ENCODE measurements at regions not wholly inside any gene's neighbourhood (a gene's known extent, or its start where the extent isn't known, plus 50 kb on each side); places are given as distances from the start of the nearest gene placed in this dataset.
A peak's percentile ranks its signal among the peaks of the same experiment; 100 is the strongest.

GRCh38 chr3:40608091-40608490 lies 83.3 kb downstream of the ZNF621 start:
- H3K4me3 ChIP-seq (ENCODE audit: low read depth, low read length) = no peak overlapping the region
- DNase-seq = no peak

DNA sequence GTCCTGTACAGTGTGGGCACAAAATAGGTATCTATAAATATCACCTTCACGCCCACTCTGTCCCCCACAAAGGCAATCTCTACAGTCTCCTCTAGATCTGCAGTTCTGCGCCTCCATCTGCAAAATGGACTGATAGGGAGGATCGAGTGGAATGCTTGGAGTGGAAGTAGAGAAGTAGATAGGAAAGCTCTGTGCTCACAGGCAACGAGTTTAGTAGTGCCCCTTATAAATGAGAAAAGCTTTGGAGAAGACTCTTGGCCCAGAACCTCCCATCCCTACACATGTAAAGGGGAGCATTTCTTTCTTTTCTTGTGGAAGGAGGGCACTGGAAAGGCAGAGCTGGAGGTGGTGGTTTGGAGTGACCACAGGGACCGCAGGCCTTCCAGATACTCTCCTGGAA lies 88.5 kb downstream of the ZNF621 start:
- no peak overlapping the region for H3K27ac ChIP-seq
- TF ChIP-seq, protein P1, sequence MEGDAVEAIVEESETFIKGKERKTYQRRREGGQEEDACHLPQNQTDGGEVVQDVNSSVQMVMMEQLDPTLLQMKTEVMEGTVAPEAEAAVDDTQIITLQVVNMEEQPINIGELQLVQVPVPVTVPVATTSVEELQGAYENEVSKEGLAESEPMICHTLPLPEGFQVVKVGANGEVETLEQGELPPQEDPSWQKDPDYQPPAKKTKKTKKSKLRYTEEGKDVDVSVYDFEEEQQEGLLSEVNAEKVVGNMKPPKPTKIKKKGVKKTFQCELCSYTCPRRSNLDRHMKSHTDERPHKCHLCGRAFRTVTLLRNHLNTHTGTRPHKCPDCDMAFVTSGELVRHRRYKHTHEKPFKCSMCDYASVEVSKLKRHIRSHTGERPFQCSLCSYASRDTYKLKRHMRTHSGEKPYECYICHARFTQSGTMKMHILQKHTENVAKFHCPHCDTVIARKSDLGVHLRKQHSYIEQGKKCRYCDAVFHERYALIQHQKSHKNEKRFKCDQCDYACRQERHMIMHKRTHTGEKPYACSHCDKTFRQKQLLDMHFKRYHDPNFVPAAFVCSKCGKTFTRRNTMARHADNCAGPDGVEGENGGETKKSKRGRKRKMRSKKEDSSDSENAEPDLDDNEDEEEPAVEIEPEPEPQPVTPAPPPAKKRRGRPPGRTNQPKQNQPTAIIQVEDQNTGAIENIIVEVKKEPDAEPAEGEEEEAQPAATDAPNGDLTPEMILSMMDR (IDR thresholded peaks at IDR 0.05; ENCODE audit: low read depth, low read length, missing control alignments) = no peak
- no peaks in the 10 kb centered on the region for H3K36me3 ChIP-seq (replicated peaks)
- H3K27me3 ChIP-seq (replicated peaks) = peaks cover 18% of the 10 kb centered on the region
- H3K4me3 ChIP-seq (ENCODE audit: low read depth, low read length) = no peak overlapping the region
- in situ Hi-C loops (cut with HindIII; ENCODE audit: low pct_ligation_motif_present, low sequenced_read_pairs) = no loop called here
- no peak for DNase-seq

More at GRCh38 chr3:40608091-40608490, 83.3 kb downstream of the ZNF621 start:
- no peaks in the 10 kb centered on the region for H3K36me3 ChIP-seq (replicated peaks)
- no peak overlapping the region for H3K27ac ChIP-seq
- in situ Hi-C loops (cut with HindIII; ENCODE audit: low pct_ligation_motif_present, low sequenced_read_pairs) = no loop called here
- TF ChIP-seq, protein P1 (IDR thresholded peaks at IDR 0.05; ENCODE audit: low read depth, low read length, missing control alignments) = no peak
- no peaks in the 10 kb centered on the region for H3K27me3 ChIP-seq (replicated peaks)

DNA sequence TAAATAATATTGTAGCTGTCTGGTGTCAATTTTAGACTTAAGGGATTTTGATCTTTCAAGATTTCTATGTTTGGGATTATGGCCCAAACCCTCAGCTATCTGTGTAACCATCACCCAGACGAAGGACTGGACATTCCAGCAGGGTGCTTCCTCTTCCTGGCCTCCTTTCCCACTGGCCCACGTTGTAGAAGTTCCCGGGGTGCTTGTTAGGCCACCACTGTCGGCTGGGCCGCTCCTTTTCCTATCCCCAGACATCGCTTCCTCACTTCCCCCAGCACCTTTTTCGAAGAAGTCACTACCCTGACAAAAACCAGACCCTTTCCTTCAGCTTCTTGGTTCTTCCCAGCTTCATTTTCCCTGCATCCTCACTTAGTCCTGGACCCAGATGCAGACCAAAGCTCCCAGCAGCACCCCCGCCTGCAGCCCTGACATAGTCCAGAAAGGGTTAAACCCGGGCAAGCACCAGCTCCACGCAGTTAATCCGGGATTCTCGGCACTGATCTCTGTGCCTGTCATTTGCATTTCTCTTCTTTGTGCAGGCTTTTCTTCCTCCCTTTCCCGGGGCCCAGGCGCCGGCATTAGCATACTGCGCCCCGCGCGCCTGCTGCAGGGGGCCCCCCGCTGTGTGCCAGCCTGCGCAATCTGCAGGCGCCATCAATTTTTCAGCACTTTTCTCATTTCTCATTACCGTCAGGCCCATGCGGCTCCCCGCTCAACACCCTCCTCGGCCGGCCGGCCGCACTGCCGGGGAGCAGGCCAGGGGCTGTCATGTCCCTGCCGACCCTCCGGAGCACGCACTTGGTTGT lies 90.6 kb downstream of the ZNF621 start:
- H3K27ac ChIP-seq = no peak overlapping the region
- peaks cover 18% of the 10 kb centered on the region for H3K27me3 ChIP-seq (replicated peaks)
- no peak for DNase-seq
- in situ Hi-C loops (cut with HindIII; ENCODE audit: low pct_ligation_motif_present, low sequenced_read_pairs) = no loop called here
- H3K36me3 ChIP-seq (replicated peaks) = no peaks in the 10 kb centered on the region
- TF ChIP-seq, protein P1 (IDR thresholded peaks at IDR 0.05; ENCODE audit: low read depth, low read length, missing control alignments) = no peak
- H3K4me3 ChIP-seq (ENCODE audit: low read depth, low read length) = peak overlapping the region; percentile 17

DNA sequence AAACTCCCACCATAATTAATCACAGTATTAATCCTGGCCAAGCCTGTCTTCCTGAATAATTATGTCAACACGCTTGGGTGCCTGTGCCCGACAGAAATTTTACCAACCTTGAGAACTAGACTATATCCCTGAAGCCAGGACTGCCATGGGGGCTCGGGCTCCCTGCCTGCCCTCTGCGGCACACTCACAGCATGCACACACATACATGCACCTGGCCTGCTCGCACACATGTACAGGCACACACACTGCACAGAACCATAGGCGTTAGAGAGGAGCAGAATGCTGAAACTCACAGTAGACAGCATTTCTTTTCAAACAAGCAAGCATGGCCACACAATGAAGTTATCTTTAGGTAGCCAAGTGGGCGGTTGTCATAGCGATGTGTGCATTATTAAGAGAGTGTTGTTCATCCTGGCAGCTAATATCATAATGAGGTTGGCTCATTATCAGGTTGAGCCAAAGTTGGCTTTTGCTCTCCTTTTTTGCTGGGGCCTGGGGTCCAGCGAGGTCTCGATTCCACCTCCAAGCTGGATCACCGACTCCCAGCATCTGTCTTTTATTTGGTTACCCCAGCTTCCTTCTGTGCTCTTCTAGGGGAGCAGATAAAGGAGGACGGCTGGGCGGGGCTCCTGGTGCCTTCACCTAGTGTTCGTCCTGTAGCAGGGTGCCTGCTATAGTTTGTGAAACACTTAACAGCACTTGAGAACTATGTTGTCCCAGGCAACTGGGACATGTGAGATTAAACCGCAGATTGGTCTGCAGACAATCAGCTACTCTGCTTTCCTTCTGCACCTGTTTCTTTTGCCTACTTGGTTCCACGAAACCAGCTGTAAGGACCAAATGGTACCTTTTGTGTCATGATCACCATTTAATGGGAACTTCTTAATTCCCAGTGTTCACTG lies 91.4 kb downstream of the ZNF621 start:
- Histone ChIP-seq H3K36me3 (replicated peaks) (no peaks in the 10 kb centered on the region), H3K27me3 (replicated peaks) (peaks cover 18% of the 10 kb centered on the region), H3K27ac (no peak overlapping the region), H3K4me3 (ENCODE audit: low read depth, low read length) (no peak overlapping the region)
- TF ChIP-seq, protein P1 (IDR thresholded peaks at IDR 0.05; ENCODE audit: low read depth, low read length, missing control alignments) = no peak
- DNase-seq = no peak
- in situ Hi-C loops (cut with HindIII; ENCODE audit: low pct_ligation_motif_present, low sequenced_read_pairs) = no loop called here

DNA sequence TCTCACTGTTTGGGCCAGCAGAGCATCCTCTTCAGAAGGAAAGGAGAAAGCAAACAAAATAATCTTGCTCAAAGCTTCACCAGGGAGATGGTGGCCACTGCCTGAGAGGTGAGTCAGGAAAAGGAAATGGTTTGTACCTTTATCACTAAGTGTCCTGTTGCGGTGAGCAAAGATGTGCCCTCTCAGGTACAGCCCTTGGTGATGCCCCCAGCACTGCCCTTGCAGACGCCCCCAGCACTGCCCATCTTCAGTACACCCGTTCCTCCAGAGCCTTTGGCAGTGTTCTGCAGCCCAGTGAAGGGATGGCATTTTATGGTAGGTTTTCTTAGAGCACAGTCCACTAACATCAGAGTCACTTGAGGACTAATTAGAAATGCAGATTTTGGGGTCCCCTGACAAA lies 92.3 kb downstream of the ZNF621 start:
- TF ChIP-seq, protein P1 (IDR thresholded peaks at IDR 0.05; ENCODE audit: low read depth, low read length, missing control alignments) = no peak
- Histone ChIP-seq H3K4me3 (ENCODE audit: low read depth, low read length) (no peak overlapping the region), H3K27ac (no peak overlapping the region), H3K27me3 (replicated peaks) (peaks cover 18% of the 10 kb centered on the region), H3K36me3 (replicated peaks) (no peaks in the 10 kb centered on the region)
- in situ Hi-C loops (cut with HindIII; ENCODE audit: low pct_ligation_motif_present, low sequenced_read_pairs) = no loop called here
- DNase-seq = no peak
